ENCODE measurements at regions not wholly inside any gene's neighbourhood (a gene's known extent, or its start where the extent isn't known, plus 50 kb on each side); places are given as distances from the start of the nearest gene placed in this dataset.
"Not testable (repeated sequence)": the region's sequence is repeated elsewhere in the genome, so short reads cannot be mapped to it uniquely, and the experiment has no call there.

DNA sequence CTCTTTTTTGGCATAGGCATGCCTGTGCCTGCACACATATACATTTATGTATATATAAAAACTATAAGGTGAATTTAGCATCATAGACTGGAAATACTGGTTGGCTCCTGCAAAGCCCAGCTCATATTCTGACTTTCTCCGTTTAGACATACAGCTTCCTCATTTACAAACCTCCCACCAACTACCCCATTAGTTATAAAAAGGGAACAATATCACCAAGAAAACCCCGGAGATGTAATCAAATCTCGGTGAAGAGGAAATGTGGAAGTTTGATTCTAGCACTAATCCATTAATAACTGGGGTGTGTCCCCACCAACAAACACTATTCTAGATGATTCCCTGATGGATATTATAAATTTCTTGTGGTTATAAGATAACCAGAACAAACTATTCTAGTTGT lies 517.7 kb upstream of the TBL1XR1 start:
- H3K27ac ChIP-seq: no peak overlapping the region
- TF ChIP-seq ZFX (IDR thresholded peaks at IDR 0.05): no peak
- TF ChIP-seq, protein P1, sequence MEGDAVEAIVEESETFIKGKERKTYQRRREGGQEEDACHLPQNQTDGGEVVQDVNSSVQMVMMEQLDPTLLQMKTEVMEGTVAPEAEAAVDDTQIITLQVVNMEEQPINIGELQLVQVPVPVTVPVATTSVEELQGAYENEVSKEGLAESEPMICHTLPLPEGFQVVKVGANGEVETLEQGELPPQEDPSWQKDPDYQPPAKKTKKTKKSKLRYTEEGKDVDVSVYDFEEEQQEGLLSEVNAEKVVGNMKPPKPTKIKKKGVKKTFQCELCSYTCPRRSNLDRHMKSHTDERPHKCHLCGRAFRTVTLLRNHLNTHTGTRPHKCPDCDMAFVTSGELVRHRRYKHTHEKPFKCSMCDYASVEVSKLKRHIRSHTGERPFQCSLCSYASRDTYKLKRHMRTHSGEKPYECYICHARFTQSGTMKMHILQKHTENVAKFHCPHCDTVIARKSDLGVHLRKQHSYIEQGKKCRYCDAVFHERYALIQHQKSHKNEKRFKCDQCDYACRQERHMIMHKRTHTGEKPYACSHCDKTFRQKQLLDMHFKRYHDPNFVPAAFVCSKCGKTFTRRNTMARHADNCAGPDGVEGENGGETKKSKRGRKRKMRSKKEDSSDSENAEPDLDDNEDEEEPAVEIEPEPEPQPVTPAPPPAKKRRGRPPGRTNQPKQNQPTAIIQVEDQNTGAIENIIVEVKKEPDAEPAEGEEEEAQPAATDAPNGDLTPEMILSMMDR (conservative IDR thresholded peaks at IDR 0.05): no peak

DNA sequence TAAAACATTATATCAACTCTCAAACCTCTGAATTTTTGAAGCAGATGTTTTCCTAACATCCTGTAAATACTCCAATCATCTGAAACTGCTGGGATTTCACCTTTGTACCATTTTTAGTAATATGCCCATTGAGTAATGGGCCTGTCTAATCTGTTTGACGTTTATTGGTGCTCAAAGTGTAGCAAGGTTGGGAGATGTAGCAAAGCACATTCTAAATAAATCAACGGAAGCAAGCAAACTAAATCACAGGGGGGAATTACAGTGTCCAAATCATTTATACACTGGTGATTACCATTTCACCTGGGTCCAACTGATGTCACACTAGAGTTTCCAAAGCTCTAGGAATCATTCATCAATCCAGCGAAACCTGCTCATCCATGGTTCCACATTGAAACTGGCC lies 518.7 kb upstream of the TBL1XR1 start:
- H3K27ac ChIP-seq: no peak overlapping the region

DNA sequence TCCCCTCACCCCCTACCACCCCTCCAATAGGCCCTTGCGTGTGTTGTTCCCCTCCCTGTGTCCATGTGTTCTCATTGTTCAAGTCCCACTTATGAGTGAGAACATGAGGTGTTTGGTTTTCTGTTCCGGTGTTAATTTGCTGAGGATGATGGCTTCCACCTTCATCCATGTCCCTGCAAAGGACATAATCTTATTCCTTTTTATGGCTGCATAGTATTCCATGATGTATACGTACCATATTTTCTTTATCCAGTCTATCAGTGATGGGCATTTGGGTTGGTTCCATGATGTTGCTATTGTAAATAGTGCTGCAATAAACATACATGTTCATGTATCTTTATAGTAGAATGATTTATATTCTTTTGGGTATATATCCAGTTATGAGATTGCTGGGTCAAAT lies 523.6 kb upstream of the TBL1XR1 start:
- not testable (repeated sequence) for H3K27ac ChIP-seq

More for the DNA sequence above, 518.7 kb upstream of the TBL1XR1 start:
- TF ChIP-seq, protein P1 (conservative IDR thresholded peaks at IDR 0.05): no peak

DNA sequence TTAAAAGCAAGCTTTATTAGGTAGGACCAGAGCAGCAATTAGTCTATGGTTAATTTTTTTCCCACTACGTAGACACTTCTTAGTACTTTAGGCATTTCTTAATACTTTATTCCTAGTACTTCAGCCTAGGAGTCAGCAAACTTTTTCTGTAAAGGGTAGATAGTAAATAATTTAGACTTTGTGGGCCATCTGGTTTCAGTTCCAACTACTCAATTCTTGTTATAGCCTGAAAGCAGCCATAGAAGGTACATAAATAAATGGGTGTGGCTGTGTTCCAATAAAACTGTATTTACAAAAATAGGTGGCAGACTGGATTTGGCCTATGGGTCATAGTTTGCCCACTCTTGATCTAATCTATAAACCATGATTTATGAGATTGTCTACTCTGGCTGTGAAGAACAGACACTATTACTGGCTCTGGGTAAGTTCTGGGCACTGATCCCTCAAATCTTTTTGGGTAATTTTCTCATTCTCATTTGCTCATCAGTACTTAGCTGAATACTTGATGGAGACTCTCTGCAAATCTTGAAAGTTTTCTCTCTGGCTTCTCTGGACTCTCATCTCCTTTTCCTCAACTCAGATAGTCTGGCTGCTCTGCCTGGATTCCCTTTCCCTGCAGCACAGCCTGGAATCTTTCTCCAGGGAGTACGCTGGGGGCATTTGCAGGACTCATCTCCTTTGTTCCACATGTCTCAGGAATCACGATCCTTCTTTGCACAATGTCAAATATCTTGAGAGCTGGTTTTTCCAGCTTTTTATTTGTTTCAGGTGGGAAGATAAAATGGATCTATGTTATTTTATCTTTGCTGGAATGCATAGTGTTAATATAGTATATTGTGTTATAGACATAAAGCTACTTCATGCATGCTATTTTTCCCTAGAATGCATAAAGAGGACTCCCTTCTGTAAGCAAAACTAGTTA lies 524.8 kb upstream of the TBL1XR1 start:
- no peak for TF ChIP-seq ZFX (IDR thresholded peaks at IDR 0.05)
- TF ChIP-seq, protein P1 (conservative IDR thresholded peaks at IDR 0.05): no peak
- H3K27ac ChIP-seq: no peak overlapping the region; the same call in 1 of the 2 replicates

DNA sequence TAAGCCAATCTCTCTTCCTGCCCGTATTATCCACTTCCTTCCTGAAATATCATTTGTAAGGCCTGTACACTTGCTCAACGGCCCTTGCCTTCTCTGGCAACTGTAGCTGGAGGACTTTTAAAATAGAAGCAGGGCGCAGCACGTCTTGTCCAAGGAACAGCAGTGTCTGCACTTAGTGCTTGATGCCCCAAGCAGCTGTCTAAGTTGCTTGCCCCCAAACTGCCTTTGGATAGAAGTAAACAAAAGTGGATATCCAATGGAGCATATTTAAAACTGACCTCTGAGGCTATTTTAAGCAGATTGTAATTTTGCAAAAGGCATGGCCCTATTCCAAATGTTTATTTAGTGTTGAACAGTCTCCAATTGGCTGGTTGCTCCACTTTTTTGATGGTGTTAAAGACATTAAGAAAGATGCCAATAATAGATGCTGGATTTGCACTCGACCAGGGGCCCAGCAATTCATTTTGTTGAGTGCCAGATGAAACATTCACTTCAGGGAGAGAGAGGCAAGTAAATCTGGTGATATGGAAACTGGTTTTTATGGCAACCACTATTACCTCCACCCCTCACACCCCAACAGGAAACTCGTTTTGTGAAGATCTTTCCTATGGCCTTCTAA lies 526.8 kb upstream of the TBL1XR1 start:
- H3K27ac ChIP-seq: no peak overlapping the region
- TF ChIP-seq, protein P1 (conservative IDR thresholded peaks at IDR 0.05): no peak
- TF ChIP-seq ZFX (IDR thresholded peaks at IDR 0.05): no peak

DNA sequence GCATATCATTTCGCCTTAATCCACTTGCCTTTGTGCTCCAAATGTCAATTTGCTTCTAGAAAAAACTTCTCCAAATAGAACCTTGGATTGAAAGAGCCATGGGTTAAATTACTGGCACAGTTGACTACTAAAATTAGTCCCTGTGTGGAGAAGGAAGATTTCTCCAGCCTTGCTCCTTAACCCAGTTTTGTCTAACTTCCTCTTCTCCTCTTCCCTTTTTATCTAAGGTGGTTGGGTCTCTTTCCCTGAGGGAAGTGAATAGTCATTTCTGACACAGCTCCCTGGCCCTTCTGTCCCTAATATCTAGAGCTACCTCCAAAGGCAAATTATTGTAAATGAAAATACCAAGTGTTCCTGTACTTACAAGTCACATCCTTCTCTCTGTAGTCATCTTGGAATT lies 527.9 kb upstream of the TBL1XR1 start:
- TF ChIP-seq ZFX (IDR thresholded peaks at IDR 0.05): no peak
- TF ChIP-seq, protein P1 (conservative IDR thresholded peaks at IDR 0.05): no peak
- no peak overlapping the region for H3K27ac ChIP-seq

DNA sequence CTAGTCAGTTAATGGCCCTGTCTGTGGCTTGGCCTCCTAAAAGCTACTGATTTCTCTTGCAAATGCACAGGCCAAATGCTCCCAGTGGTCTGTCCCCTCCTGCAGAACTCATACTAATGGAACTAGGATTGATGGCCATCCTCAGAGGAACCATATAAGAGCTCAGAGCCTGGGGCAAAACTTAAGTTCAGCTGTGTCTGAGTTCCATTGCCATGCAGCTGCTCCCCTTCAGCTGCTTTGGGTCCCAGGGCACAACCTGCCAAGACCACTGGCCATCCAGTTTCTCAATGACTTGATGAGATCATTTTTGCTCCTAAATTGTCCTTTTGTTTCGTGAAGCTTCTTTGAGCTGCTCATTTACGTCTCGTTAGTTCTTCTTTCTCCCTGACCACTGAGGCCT lies 529.5 kb upstream of the TBL1XR1 start:
- no peak for TF ChIP-seq ZFX (IDR thresholded peaks at IDR 0.05)
- TF ChIP-seq, protein P1 (conservative IDR thresholded peaks at IDR 0.05): no peak
- no peak overlapping the region for H3K27ac ChIP-seq

Measured in C4-2B (cell line).